MM.1S (cell line): ENCODE measurements at regions not wholly inside any gene's neighbourhood (a gene's known extent, or its start where the extent isn't known, plus 50 kb on each side); places are given as distances from the start of the nearest gene placed in this dataset.

Experiments used
- DNase-seq: peaks from one replicate; pipeline ENCODE4 v3.0.0-alpha.2; 2015
- H2AFZ ChIP-seq: fragments of 300-600 bp; sonication (generic); 2 replicates; pipeline ENCODE4 v1.6.0; 2016; ENCODE audit warnings: antibody characterized with exemption, low read length
- H3F3A ChIP-seq: fragments of 300-600 bp; sonication (generic); 2 replicates; pipeline ENCODE4 v1.6.1; 2016; ENCODE audit warnings: mild to moderate bottlenecking, antibody characterized with exemption, low read length, moderate library complexity, mixed read lengths; ENCODE audit not compliant: insufficient read depth
- H3K27ac ChIP-seq: fragments of 300-600 bp; sonication (generic); 2 replicates; pipeline ENCODE4 v1.5.1; 2016; ENCODE audit warnings: mild to moderate bottlenecking, low read length
- H3K27me3 ChIP-seq: fragments of 300-600 bp; sonication (generic); replicated peaks from 2 replicates; pipeline ENCODE4 v1.6.0; 2016; ENCODE audit warnings: low read length; ENCODE audit not compliant: insufficient read depth
- H3K36me3 ChIP-seq: fragments of 300-600 bp; sonication (generic); replicated peaks from 2 replicates; pipeline ENCODE4 v1.6.1; 2016; ENCODE audit warnings: mild to moderate bottlenecking, low read length, mixed read lengths; ENCODE audit not compliant: insufficient read depth
- H3K4me1 ChIP-seq: fragments of 300-600 bp; sonication (generic); 2 replicates; pipeline ENCODE4 v1.6.1; 2016; ENCODE audit warnings: low read length, mixed read lengths
- H3K4me2 ChIP-seq: fragments of 300-600 bp; sonication (generic); 2 replicates; pipeline ENCODE4 v1.6.0; 2016; ENCODE audit warnings: low read depth, low read length
- H3K4me3 ChIP-seq: fragments of 300-600 bp; sonication (generic); 2 replicates; pipeline ENCODE4 v1.5.1; 2016; ENCODE audit warnings: low read length, mixed read lengths
- H3K79me2 ChIP-seq: fragments of 300-600 bp; sonication (generic); 2 replicates; pipeline ENCODE4 v1.6.1; 2016; ENCODE audit warnings: mixed run types, low read length, mixed read lengths
- H3K9ac ChIP-seq: fragments of 300-600 bp; sonication (generic); 2 replicates; pipeline ENCODE4 v1.6.1; 2016; ENCODE audit warnings: low read length, mixed read lengths
- H3K9me2 ChIP-seq: fragments of 300-600 bp; sonication (generic); replicated peaks from 2 replicates; pipeline ENCODE4 v1.6.1; 2016; ENCODE audit warnings: mild to moderate bottlenecking, low read length, mixed read lengths; ENCODE audit not compliant: insufficient read depth
- H3K9me3 ChIP-seq: fragments of 300-600 bp; sonication (generic); replicated peaks from 2 replicates; pipeline ENCODE4 v1.6.1; 2016; ENCODE audit warnings: mild to moderate bottlenecking, low read length, mixed read lengths; ENCODE audit not compliant: insufficient read depth
- H4K20me1 ChIP-seq: fragments of 300-600 bp; sonication (generic); 2 replicates; pipeline ENCODE4 v1.6.1; 2016; ENCODE audit warnings: mild to moderate bottlenecking, low read length, moderate library complexity, mixed read lengths; ENCODE audit not compliant: insufficient read depth
- EZH2 ChIP-seq: fragments of 300-600 bp; sonication (generic); optimal IDR thresholded peaks from 2 replicates; pipeline ENCODE3; 2017; ENCODE audit warnings: low read depth, mild to moderate bottlenecking, antibody characterized with exemption, low read length, mixed read lengths
- EZH2phosphoT487 ChIP-seq: fragments of 300-600 bp; sonication (generic); IDR thresholded peaks from 2 replicates; pipeline ENCODE4 v1.6.1; 2018; ENCODE audit warnings: antibody characterized with exemption, low read length
- TF ChIP-seq, protein P1 (sequence below): fragments of 300-600 bp; sonication (generic); IDR thresholded peaks from 2 replicates; pipeline ENCODE4 v1.5.1; 2016; ENCODE audit warnings: antibody characterized with exemption, low read length, mixed read lengths

DNA sequence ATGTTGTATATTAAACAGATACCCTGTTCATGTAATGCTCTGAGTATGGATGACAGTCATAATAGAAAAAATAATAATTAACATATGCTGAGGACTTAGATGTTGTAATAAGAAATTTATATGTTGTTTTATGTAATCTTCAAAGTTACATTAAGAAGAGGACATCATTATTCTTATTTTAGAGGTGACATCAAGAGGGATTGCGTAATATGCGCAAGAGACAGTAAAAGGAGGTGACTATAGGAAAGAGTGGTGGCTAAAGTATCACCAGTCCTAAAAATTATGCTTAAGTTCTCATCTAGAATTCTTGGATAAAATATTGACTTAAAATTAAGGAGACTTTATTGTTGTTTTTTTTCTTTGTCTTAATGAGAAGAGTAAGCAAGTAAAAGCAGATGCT lies 323.9 kb downstream of the KCNC2 start:
- no peak overlapping the region for H3K27ac ChIP-seq

DNA sequence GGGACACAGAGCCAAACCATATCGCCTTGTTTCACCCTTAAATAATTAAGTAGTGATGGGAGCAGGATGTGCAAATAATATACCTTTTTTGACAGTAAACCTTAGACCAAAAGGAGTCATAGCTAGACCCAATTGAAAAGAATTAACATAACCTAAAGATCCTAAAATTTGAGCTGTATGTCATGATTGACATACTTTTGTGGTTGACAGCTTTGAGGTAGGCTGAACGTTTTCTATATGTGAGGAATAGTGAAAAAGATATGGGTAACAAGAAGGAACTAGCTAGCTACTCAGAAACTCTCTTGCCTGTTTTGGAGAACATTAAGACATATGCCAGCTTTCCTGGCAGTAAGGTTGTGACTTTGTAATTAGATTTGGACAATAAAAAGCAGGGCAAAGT lies 320.6 kb downstream of the KCNC2 start:
- H2AFZ ChIP-seq, result no peak overlapping the region
- DNase-seq, result no peak
- no peaks in the 10 kb centered on the region for H3K9me3 ChIP-seq
- H3K4me1 ChIP-seq, result no peaks in the 10 kb centered on the region
- H3K27me3 ChIP-seq, result no peaks in the 10 kb centered on the region
- no peaks in the 10 kb centered on the region for H3K79me2 ChIP-seq
- H3K27ac ChIP-seq, result no peak overlapping the region
- no peak overlapping the region for H3K4me2 ChIP-seq
- H4K20me1 ChIP-seq, result no peaks in the 10 kb centered on the region
- H3K9me2 ChIP-seq, result no peaks in the 10 kb centered on the region
- H3K4me3 ChIP-seq, result no peak overlapping the region
- TF ChIP-seq EZH2phosphoT487 (no peak), EZH2 (no peak)
- TF ChIP-seq, protein P1, sequence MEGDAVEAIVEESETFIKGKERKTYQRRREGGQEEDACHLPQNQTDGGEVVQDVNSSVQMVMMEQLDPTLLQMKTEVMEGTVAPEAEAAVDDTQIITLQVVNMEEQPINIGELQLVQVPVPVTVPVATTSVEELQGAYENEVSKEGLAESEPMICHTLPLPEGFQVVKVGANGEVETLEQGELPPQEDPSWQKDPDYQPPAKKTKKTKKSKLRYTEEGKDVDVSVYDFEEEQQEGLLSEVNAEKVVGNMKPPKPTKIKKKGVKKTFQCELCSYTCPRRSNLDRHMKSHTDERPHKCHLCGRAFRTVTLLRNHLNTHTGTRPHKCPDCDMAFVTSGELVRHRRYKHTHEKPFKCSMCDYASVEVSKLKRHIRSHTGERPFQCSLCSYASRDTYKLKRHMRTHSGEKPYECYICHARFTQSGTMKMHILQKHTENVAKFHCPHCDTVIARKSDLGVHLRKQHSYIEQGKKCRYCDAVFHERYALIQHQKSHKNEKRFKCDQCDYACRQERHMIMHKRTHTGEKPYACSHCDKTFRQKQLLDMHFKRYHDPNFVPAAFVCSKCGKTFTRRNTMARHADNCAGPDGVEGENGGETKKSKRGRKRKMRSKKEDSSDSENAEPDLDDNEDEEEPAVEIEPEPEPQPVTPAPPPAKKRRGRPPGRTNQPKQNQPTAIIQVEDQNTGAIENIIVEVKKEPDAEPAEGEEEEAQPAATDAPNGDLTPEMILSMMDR, result no peak
- no peaks in the 10 kb centered on the region for H3K36me3 ChIP-seq
- no peak overlapping the region for H3K9ac ChIP-seq
- H3F3A ChIP-seq, result no peaks in the 10 kb centered on the region

More for the DNA sequence above, 323.9 kb downstream of the KCNC2 start:
- DNase-seq, result no peak
- H2AFZ ChIP-seq, result no peak overlapping the region
- H3F3A ChIP-seq, result no peaks in the 10 kb centered on the region
- no peaks in the 10 kb centered on the region for H3K79me2 ChIP-seq
- no peaks in the 10 kb centered on the region for H3K9me3 ChIP-seq
- no peak overlapping the region for H3K9ac ChIP-seq
- no peaks in the 10 kb centered on the region for H3K4me1 ChIP-seq
- H3K4me3 ChIP-seq, result no peak overlapping the region
- no peaks in the 10 kb centered on the region for H3K27me3 ChIP-seq
- H4K20me1 ChIP-seq, result no peaks in the 10 kb centered on the region
- no peak overlapping the region for H3K4me2 ChIP-seq
- no peaks in the 10 kb centered on the region for H3K9me2 ChIP-seq
- TF ChIP-seq EZH2phosphoT487, result no peak
- no peak for TF ChIP-seq EZH2
- TF ChIP-seq, protein P1, result no peak
- no peaks in the 10 kb centered on the region for H3K36me3 ChIP-seq

DNA sequence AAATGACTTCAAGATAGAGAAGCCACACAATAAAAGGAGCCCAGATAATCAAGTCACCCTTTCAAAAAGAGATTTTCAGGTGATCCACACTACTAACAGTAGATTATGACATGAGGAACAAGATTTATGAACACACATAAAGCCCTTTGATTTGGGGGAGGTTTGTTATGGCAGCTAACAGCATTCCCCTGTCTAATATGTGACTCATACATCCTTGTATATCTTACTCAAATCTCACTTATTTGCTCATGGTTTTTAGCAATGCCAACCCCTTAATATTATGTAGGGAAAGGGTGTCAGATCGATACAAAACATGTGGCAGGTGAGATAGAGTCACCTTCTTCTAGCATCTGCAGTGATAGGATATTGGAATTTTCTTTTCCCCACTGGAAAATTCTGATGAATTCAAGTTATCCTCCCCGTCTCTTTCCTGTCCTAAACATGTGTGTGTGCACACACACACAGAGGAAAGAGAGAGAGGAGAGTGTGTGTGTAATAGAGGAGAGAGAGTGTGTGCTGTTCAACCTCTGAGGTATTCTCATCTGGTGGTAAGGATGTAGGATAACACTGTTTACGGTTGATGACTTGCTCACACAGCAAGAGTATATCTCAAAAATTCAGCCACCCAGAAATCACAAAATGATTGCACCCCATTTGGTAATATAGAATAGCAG lies 319.9 kb downstream of the KCNC2 start:
- no peaks in the 10 kb centered on the region for H3K9me2 ChIP-seq
- H3K27ac ChIP-seq, result no peak overlapping the region
- DNase-seq, result no peak
- H3K4me2 ChIP-seq, result no peak overlapping the region
- H3K27me3 ChIP-seq, result no peaks in the 10 kb centered on the region
- no peak overlapping the region for H3K4me3 ChIP-seq
- TF ChIP-seq EZH2phosphoT487 (no peak), EZH2 (no peak)
- H3K9me3 ChIP-seq, result no peaks in the 10 kb centered on the region
- no peaks in the 10 kb centered on the region for H4K20me1 ChIP-seq
- H3K4me1 ChIP-seq, result no peaks in the 10 kb centered on the region
- no peak overlapping the region for H3K9ac ChIP-seq
- H3F3A ChIP-seq, result no peaks in the 10 kb centered on the region
- no peaks in the 10 kb centered on the region for H3K36me3 ChIP-seq
- no peak overlapping the region for H2AFZ ChIP-seq
- no peaks in the 10 kb centered on the region for H3K79me2 ChIP-seq

DNA sequence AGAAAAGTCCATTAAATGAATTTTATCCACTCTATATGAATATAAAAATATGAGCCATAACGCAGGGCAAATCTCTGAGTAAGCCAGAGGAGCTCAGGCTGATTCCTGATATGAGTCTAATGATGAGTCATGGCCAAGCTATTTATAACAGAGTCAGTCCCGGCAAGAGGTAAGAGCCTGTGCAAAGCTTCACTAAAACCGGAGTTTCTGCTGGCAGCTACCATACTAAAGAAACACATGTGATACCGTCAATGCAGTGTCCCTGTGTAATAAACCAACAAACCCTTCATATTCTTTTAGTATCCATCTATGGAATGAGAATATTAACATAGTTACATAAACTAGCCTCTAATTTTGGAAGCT lies 319.4 kb downstream of the KCNC2 start:
- Histone ChIP-seq H3K79me2 (no peaks in the 10 kb centered on the region), H3K4me1 (no peaks in the 10 kb centered on the region), H3K4me3 (no peak overlapping the region), H3K36me3 (no peaks in the 10 kb centered on the region), H4K20me1 (no peaks in the 10 kb centered on the region), H3K9me2 (no peaks in the 10 kb centered on the region), H3F3A (no peaks in the 10 kb centered on the region), H3K27me3 (no peaks in the 10 kb centered on the region), H3K4me2 (no peak overlapping the region), H3K9ac (no peak overlapping the region), H3K9me3 (no peaks in the 10 kb centered on the region), H2AFZ (no peak overlapping the region), H3K27ac (no peak overlapping the region)
- peak; percentile 33 for DNase-seq
- TF ChIP-seq, protein P1, result no peak
- TF ChIP-seq EZH2, result no peak
- no peak for TF ChIP-seq EZH2phosphoT487
